ENCODE measurements at regions not wholly inside any gene's neighbourhood (a gene's known extent, or its start where the extent isn't known, plus 50 kb on each side); places are given as distances from the start of the nearest gene placed in this dataset.
A peak's percentile ranks its signal among the peaks of the same experiment; 100 is the strongest.
"Not testable (repeated sequence)": the region's sequence is repeated elsewhere in the genome, so short reads cannot be mapped to it uniquely, and the experiment has no call there.

- intact Hi-C loops (cut with micrococcal nuclease; ENCODE audit: unreplicated experiment); TF ChIP-seq CREB1 (CRISPR knock-in tag; IDR thresholded peaks at IDR 0.05); FOXA1 (CRISPR knock-in tag; IDR thresholded peaks at IDR 0.05); ZBTB40 (CRISPR knock-in tag; IDR thresholded peaks at IDR 0.05); NONO (CRISPR knock-in tag; conservative IDR thresholded peaks at IDR 0.05); SOX6 (CRISPR knock-in tag; IDR thresholded peaks at IDR 0.05): not testable (repeated sequence)
- TF ChIP-seq NFRKB (IDR thresholded peaks at IDR 0.05) (peak; percentile 99), CREB1 (IDR thresholded peaks at IDR 0.05) (peak; percentile 84), FOXA1 (IDR thresholded peaks at IDR 0.05) (peak; percentile 99), ZNF282 (IDR thresholded peaks at IDR 0.05; ENCODE audit: partially characterized antibody) (peak; percentile 100), ZBTB40 (IDR thresholded peaks at IDR 0.05) (peak; percentile 93), FOXK2 (IDR thresholded peaks at IDR 0.05) (peak; percentile 100), PHB2 (IDR thresholded peaks at IDR 0.05; ENCODE audit: partially characterized antibody) (peak; percentile 100), NONO (IDR thresholded peaks at IDR 0.05) (peak; percentile 100), SCMH1 (CRISPR knock-in tag; IDR thresholded peaks at IDR 0.05; ENCODE audit: borderline replicate concordance) (peak; percentile 78; the same call in 1 of the 2 replicates), NBN (conservative IDR thresholded peaks at IDR 0.05) (peak; percentile 100), MNT (IDR thresholded peaks at IDR 0.05) (peak; percentile 95), ATM (IDR thresholded peaks at IDR 0.05; ENCODE audit: borderline replicate concordance) (peak; percentile 100), RFX1 (IDR thresholded peaks at IDR 0.05) (peak; percentile 60; the same call in 1 of the 2 replicates), SOX6 (IDR thresholded peaks at IDR 0.05) (peak; percentile 100), RAD51 (IDR thresholded peaks at IDR 0.05; ENCODE audit: borderline replicate concordance) (peak; percentile 94)
Observed at GRCh38 chr21:8419925-8420560, 2101.3 kb upstream of the TPTE start.

More at GRCh38 chr21:8419925-8420560, 2101.3 kb upstream of the TPTE start:
- DNase-seq (ENCODE audit: low spot score); H2AFZ ChIP-seq (ENCODE audit: low read length); H3K4me3 ChIP-seq (replicated peaks in 1 of 3; ENCODE audit: insufficient read depth in 1 of 3, low read depth in 2 of 3, low read length in 3 of 3); H3K27me3 ChIP-seq (ENCODE audit: control insufficient read depth in 1 of 2, insufficient read depth in 2 of 2, low read length in 2 of 2); CTCF ChIA-PET (ENCODE audit: low intra/inter-chr PET ratio, low total read pairs); H3K4me2 ChIP-seq (ENCODE audit: low read depth, low read length); H3K36me3 ChIP-seq (replicated peaks in 1 of 2; ENCODE audit: control insufficient read depth in 1 of 2, insufficient read depth in 2 of 2, low read length in 2 of 2); H3K27ac ChIP-seq (ENCODE audit: extremely low read length, insufficient read depth, low read length); FAIRE-seq; H4K20me1 ChIP-seq (ENCODE audit: insufficient read depth, low read length); H3K79me2 ChIP-seq (ENCODE audit: insufficient read depth, low read length); H3K4me1 ChIP-seq (ENCODE audit: insufficient read depth, low read length); POLR2A ChIA-PET; H3K9me3 ChIP-seq (ENCODE audit: low read length); in situ Hi-C loops (cut with HindIII; ENCODE audit: extremely low pct_ligation_motif_present, low pct_unique_long_range_greater_than_20kb); BruUV-seq (replicated peaks); H3K9ac ChIP-seq (ENCODE audit: insufficient read depth, low read depth, low read length): not testable (repeated sequence)
- peak; percentile 92 for ATAC-seq
- no CpG with 5 or more reads among the region's 2 CpGs for WGBS (ENCODE audit: low lambda C conversion rate)
